Stimulated activated CD4-positive, alpha-beta T cell treated with anti-CD3 and anti-CD28 coated beads, Interleukin-4, amount 100 ng/mL, for 4 hours (primary cell): ENCODE measurements at regions not wholly inside any gene's neighbourhood (a gene's known extent, or its start where the extent isn't known, plus 50 kb on each side); places are given as distances from the start of the nearest gene placed in this dataset.
"Not testable (repeated sequence)": the region's sequence is repeated elsewhere in the genome, so short reads cannot be mapped to it uniquely, and the experiment has no call there.

ENCODE experiments used
- DNase-seq, 2 experiments: peaks; one replicate each; pipeline ENCODE4 v3.0.0-alpha.2; 2020

DNA sequence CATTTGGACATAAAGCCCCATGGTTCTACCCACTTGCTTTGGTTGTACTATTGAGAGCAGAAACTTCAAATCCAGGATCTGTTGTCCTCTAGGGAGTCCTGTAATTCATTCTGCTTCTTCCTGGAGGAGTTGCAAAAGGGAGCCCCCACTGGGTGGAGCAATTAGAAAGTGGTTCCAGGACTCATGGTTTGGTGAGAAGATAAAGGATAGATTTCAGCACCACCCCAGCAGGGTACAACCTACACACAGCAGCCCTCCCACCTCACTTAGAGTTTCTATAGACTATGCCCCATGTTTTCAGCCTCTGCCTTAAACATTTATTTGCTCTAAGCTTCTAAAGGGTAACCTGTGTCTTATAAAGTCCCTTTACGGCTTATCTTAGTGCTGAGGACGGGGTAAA is 112.6 kb upstream of the ARRDC3 start:
- DNase-seq, result no peak

- no peak for DNase-seq
Observed at GRCh38 chr5:91494447-91494996, 111.4 kb upstream of the ARRDC3 start.

- no peak for DNase-seq
Observed at GRCh38 chr5:91493086-91493485, 110.0 kb upstream of the ARRDC3 start.

- DNase-seq, result no peak
Observed at GRCh38 chr5:91491229-91491628, 108.1 kb upstream of the ARRDC3 start.

GRCh38 chr5:91490316-91490715 is 107.2 kb upstream of the ARRDC3 start:
- DNase-seq, result no peak

DNA sequence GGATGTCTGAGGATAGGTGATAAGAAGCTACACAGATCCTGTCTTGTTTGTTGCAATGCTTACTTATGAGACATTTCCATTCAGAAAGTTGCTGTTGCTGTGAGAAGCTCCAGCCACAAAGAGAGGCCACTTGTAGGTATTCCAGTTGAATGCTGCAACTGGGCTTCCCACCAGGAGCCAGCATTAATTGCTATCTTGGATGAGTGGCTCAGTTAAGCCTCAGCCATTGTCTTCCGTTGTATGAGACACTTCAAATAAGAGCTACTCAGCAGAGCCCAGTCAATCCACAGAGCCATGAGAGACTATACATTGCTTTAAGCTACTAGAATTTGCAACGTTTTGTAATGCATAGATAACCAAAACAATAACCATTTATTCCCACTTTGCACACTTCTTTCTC is 104.3 kb upstream of the ARRDC3 start:
- no peak for DNase-seq

- no peak for DNase-seq
Observed at GRCh38 chr5:91486638-91487037, 103.5 kb upstream of the ARRDC3 start.

GRCh38 chr5:91484662-91485061 is 101.5 kb upstream of the ARRDC3 start:
- DNase-seq, result no peak

- DNase-seq, result not testable (repeated sequence)
Observed at GRCh38 chr5:91479376-91479775, 96.3 kb upstream of the ARRDC3 start.

GRCh38 chr5:91478096-91478495 is 95.0 kb upstream of the ARRDC3 start:
- DNase-seq, result no peak

- DNase-seq, result no peak
Observed at GRCh38 chr5:91477408-91477807, 94.3 kb upstream of the ARRDC3 start.

DNA sequence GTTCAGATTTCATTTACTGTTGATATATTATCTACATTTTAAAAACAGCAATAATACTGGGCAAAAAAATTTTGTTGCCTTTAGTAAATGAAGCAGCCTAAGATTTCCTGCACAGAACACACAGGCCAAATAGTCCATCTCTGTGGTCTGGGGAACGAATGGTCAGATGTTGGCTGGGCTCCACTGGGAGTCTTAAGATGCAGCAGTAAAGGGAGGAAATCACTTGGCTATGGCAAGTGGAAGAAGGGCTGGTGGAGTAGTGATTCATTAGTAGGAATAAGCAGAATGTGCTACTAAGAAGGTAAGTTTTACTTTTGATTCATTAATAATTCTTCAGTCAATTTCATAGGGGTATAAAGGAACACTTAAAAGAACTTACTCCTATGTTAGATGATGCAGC is 91.1 kb upstream of the ARRDC3 start:
- no peak for DNase-seq

- no peak for DNase-seq
Observed at GRCh38 chr5:91472631-91473030, 89.5 kb upstream of the ARRDC3 start.

DNA sequence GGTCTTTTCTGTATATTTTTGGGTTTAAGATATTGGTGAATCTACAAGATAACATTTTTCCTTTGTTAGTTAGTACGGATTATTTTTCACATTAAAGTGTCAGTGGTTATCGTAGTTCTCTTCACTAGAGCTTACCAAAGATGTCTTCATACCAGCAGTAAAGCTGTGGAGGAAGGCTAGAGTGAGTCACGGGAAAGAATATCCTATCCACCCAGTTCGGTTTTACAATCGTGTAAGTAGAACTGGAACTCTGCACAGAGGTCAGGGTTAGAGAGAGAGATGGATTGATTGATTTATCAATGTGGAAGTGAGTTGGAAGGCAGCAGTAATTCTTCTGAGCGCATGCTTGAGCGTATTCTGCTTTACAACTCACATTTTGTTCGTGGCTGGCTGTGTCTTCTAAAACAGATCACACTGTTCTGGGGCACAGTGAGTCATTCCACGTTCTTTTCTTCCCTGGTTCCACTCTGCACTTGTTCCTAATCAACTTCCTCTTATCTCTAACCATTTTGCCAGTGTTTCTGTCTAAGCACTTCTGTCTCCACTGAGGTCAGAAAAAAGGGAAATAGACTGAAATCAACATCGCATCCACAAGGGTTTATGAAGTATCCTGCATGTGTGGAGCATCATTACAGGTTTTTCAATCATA is 86.5 kb upstream of the ARRDC3 start:
- DNase-seq, result no peak

DNA sequence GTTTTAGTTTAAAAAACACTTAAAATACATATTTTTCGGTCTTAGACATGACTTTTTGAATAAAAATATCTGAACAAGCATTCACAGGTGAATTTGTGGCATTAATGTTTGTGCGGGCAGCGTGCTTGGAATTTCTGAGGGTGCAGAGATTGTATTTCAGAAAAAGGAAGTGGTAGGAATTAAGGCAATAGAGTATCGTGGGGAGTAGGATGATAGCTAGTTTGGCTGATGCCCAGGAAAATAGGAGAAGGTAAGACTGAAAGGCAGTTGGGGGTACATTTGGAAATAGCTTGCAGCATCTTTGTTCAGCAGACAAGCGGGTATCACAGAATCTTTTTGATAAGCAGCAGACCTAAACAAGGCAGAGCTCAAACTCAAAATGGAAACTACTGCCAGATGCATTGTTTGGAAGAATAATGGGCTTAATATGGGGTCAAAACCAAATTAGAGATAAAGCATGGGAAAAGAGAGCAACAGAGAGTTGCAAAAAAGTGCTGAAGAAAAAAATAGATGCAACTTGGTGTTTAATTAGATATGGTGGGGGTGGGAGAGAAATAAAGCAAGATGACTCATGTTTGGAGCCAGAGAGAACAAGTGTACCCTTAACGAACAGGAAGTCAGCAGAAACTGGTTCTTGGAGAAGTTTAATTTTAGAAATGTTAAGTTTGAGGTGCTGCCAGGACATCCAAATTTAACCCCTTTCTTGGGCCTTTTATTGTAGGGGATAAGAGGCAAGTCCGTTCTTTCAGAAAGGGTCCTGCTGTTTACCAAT is 85.7 kb upstream of the ARRDC3 start:
- DNase-seq, result no peak

GRCh38 chr5:91464886-91465646 is 81.9 kb upstream of the ARRDC3 start:
- no peak for DNase-seq

DNA sequence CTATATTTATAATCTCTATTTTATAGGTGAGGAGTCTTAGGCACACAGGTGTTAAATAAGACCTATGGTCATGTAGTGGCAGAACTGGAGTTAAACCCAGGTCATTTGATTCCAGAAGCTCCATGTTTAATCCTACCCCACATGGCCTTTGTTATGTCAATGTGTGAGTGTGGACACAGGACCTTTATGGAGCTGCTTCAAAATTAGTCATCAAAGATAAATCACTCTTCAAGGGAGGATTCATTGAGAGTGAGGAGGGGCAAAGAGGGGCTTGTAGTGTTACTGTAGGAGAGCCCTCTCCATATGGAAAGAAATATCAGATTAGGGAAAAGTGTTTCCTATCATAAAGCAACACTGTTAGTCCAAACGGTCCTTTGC is 74.6 kb upstream of the ARRDC3 start:
- no peak for DNase-seq

GRCh38 chr5:91456928-91457680 is 74.0 kb upstream of the ARRDC3 start:
- no peak for DNase-seq

DNA sequence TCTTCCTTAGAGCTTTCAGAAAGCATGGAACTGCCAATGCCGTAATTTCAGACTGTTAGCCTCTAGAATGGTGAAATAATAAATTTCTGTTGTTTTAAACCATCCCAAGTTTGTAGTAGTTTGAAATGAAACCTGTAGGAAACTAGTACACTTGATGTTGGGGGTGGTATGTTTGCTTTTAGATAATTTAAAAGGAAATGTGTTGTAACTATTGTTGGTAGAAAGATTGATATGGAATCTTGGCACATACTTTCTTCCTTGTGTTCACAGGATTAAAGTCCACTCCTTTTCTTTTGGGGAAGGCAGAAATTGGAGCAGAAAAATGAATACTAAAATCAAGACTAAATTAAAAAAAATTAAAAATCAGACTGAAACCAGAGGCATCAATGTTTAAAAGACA is 66.0 kb upstream of the ARRDC3 start:
- DNase-seq, result no peak

GRCh38 chr5:91448079-91448478 is 65.0 kb upstream of the ARRDC3 start:
- DNase-seq, result not testable (repeated sequence)

DNA sequence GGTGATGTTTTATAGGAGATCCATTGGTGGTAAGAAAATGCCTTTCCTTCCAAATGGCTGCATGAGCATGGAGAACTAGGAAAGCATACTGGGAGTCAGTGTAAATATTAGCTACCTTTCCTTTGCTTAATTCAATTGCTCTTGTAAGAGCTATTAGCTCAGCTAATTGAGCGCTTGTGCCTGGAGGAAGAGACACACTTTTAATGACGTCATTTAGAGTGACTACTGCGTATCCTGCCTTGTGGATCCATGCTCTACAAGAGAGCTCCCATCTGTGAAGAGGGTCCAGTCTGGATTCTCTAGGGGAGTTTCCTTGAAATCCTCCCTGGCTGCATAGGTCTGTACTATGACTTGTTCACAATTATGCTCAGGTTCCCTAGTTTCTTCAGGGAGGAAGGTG is 63.8 kb upstream of the ARRDC3 start:
- not testable (repeated sequence) for DNase-seq

DNA sequence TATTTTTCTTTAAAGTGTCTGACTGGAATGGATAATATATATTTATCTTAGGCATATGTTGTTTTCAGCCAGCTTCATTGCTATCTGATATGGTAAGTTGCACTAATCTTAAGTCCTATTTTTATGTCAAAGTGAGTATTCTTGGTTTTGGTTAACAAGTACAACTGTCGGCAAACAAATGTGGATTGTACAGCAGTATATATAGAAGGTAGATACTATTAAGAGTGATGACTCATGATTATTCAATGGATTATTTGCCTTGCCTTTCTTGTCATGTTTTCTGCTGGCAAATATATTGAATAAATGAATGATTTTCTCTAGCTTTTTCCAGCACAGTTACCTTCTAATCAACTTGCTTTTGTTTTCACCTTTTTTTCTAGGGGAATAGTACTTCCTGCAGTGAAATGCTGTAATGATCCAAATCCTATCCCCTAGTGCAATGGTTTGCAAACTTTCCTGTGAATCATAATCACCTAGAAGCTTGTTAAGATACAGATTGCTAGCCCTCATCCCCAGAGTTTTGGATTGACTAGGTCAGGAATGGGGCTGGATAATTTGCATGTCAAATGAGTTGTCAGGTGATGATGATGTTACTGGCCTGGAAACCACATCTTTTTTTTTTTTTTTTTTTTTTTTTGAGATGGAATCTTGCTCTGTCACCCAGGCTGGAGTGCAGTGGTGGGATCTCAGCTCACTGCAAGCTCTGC is 60.8 kb upstream of the ARRDC3 start:
- no peak for DNase-seq
